Hepatocyte (in vitro differentiated cells): ENCODE measurements at regions not wholly inside any gene's neighbourhood (a gene's known extent, or its start where the extent isn't known, plus 50 kb on each side); places are given as distances from the start of the nearest gene placed in this dataset.

Experiments
- EZH2 ChIP-seq: fragments of 200-600 bp; sonication (generic); IDR thresholded peaks from 2 replicates; pipeline ENCODE4 v1.6.1; 2016; ENCODE audit warnings: antibody characterized with exemption, mild to moderate bottlenecking, borderline replicate concordance
- TF ChIP-seq, protein P1 (sequence below): fragments of 200-600 bp; sonication (generic); IDR thresholded peaks from 2 replicates; pipeline ENCODE4 v1.5.1; 2016; ENCODE audit warnings: antibody characterized with exemption, mild to moderate bottlenecking; ENCODE audit not compliant: poor library complexity

DNA sequence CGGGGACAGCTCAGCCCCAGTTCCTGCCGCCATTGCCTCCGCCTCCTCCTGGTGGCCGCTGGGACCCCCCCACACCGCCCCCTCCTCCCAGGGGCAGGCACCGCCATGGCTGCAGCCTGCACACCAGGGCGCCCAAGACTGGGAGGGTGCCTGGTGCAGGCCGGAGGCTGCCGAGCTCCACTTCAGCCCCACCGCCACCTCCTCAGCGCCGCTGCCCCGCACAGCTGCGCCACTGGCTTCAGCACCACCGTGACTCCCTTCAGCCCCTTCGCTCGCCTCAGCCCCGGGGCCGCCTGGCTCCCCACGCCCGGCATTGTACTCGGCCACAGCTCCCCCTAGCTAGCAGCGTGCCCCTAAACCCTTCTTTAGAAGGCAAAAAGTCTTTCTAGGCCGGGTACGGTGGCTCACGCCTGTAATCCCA, 131.1 kb downstream of the CRYBB2 start:
- TF ChIP-seq, protein P1, sequence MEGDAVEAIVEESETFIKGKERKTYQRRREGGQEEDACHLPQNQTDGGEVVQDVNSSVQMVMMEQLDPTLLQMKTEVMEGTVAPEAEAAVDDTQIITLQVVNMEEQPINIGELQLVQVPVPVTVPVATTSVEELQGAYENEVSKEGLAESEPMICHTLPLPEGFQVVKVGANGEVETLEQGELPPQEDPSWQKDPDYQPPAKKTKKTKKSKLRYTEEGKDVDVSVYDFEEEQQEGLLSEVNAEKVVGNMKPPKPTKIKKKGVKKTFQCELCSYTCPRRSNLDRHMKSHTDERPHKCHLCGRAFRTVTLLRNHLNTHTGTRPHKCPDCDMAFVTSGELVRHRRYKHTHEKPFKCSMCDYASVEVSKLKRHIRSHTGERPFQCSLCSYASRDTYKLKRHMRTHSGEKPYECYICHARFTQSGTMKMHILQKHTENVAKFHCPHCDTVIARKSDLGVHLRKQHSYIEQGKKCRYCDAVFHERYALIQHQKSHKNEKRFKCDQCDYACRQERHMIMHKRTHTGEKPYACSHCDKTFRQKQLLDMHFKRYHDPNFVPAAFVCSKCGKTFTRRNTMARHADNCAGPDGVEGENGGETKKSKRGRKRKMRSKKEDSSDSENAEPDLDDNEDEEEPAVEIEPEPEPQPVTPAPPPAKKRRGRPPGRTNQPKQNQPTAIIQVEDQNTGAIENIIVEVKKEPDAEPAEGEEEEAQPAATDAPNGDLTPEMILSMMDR = no peak
- TF ChIP-seq EZH2 = no peak
